GM12865 (cell line): ENCODE measurements at regions not wholly inside any gene's neighbourhood (a gene's known extent, or its start where the extent isn't known, plus 50 kb on each side); places are given as distances from the start of the nearest gene placed in this dataset.

ENCODE experiments used
- DNase-seq: peaks from one replicate; pipeline ENCODE4 v3.0.0; 2010; ENCODE audit warnings: low read depth
- H3K4me3 ChIP-seq: 2 replicates; pipeline ENCODE4 v1.5.1; 2011; ENCODE audit warnings: mild to moderate bottlenecking, low read depth, low read length, control low read depth
- CTCF ChIP-seq: IDR thresholded peaks from 2 replicates; pipeline ENCODE4 v1.5.1; 2011; ENCODE audit warnings: low read length, control low read depth, low read depth, inconsistent platforms; ENCODE audit not compliant: insufficient read depth; ENCODE audit errors: missing control alignments

- TF ChIP-seq CTCF = no peak
- no peak for DNase-seq
- no peak overlapping the region for H3K4me3 ChIP-seq
These were observed 337.0 kb downstream of the CRPPA start for GRCh38 chr7:16084370-16084769.

GRCh38 chr7:16083931-16084330 lies 337.4 kb downstream of the CRPPA start:
- no peak overlapping the region for H3K4me3 ChIP-seq
- no peak for TF ChIP-seq CTCF
- no peak for DNase-seq

- no peak for TF ChIP-seq CTCF
- no peak for DNase-seq
- H3K4me3 ChIP-seq = no peak overlapping the region
These were observed 341.2 kb downstream of the CRPPA start for GRCh38 chr7:16080131-16080530.

- no peak overlapping the region for H3K4me3 ChIP-seq
- no peak for DNase-seq
- TF ChIP-seq CTCF = no peak
These were observed 341.6 kb downstream of the CRPPA start for GRCh38 chr7:16079723-16080122.

GRCh38 chr7:16078076-16078952 lies 343.0 kb downstream of the CRPPA start:
- TF ChIP-seq CTCF = peak; percentile 54
- DNase-seq = peak; percentile 56

GRCh38 chr7:16071246-16071857 lies 350.0 kb downstream of the CRPPA start:
- peak; percentile 59 for DNase-seq
- peak; percentile 51 for TF ChIP-seq CTCF

More at GRCh38 chr7:16078076-16078952, 343.0 kb downstream of the CRPPA start:
- H3K4me3 ChIP-seq = no peak overlapping the region

GRCh38 chr7:16070806-16071205 lies 350.5 kb downstream of the CRPPA start:
- no peak overlapping the region for H3K4me3 ChIP-seq
- no peak for TF ChIP-seq CTCF
- no peak for DNase-seq

More at GRCh38 chr7:16071246-16071857, 350.0 kb downstream of the CRPPA start:
- H3K4me3 ChIP-seq = no peak overlapping the region
